ENCODE measurements at regions not wholly inside any gene's neighbourhood (a gene's known extent, or its start where the extent isn't known, plus 50 kb on each side); places are given as distances from the start of the nearest gene placed in this dataset.

GRCh38 chr20:6407163-6407562 lies 284.3 kb upstream of the FERMT1 start:
- Histone ChIP-seq H3K9me3 (no peaks in the 10 kb centered on the region), H3K4me3 (no peak overlapping the region), H3K4me1 (no peaks in the 10 kb centered on the region), H3K27ac (no peak overlapping the region), H3K36me3 (no peaks in the 10 kb centered on the region), H3K27me3 (no peaks in the 10 kb centered on the region)
- whole genome bisulfite sequencing, 2 donors = 83 to 84% methylated on average over 5 of the region's 5 CpGs
- no peak for DNase-seq
- ATAC-seq = no peak
- no peak for TF ChIP-seq CTCF (IDR thresholded peaks at IDR 0.05)
- intact Hi-C loops (cut with DNase I) = no loop called here

GRCh38 chr20:6401893-6402557 lies 279.2 kb upstream of the FERMT1 start:
- Histone ChIP-seq H3K27ac (no peak overlapping the region), H3K4me1 (no peaks in the 10 kb centered on the region), H3K36me3 (no peaks in the 10 kb centered on the region), H3K27me3 (no peaks in the 10 kb centered on the region), H3K4me3 (no peak overlapping the region), H3K9me3 (no peaks in the 10 kb centered on the region)
- intact Hi-C loops (cut with DNase I) = no loop called here
- TF ChIP-seq CTCF (IDR thresholded peaks at IDR 0.05) = no peak
- 36 to 47% methylated on average over 3 of the region's 3 CpGs for WGBS, 2 donors
- DNase-seq (no peak), ATAC-seq (no peak)

- H3K4me3 ChIP-seq = no peak overlapping the region
- H3K36me3 ChIP-seq = no peaks in the 10 kb centered on the region
- H3K9me3 ChIP-seq = no peaks in the 10 kb centered on the region
- H3K27me3 ChIP-seq = no peaks in the 10 kb centered on the region
- no peaks in the 10 kb centered on the region for H3K4me1 ChIP-seq
- no peak for TF ChIP-seq CTCF (IDR thresholded peaks at IDR 0.05)
- DNase-seq (no peak), ATAC-seq (no peak)
- intact Hi-C loops (cut with DNase I) = no loop called here
- H3K27ac ChIP-seq = no peak overlapping the region
- WGBS, 2 donors = 72 to 74% methylated on average over 2 of the region's 2 CpGs
These were observed 274.3 kb upstream of the FERMT1 start for GRCh38 chr20:6397115-6397514.

GRCh38 chr20:6395695-6396094 lies 272.9 kb upstream of the FERMT1 start:
- ATAC-seq (no peak), DNase-seq (no peak)
- Histone ChIP-seq H3K36me3 (no peaks in the 10 kb centered on the region), H3K9me3 (no peaks in the 10 kb centered on the region), H3K27ac (no peak overlapping the region), H3K4me1 (no peaks in the 10 kb centered on the region), H3K27me3 (no peaks in the 10 kb centered on the region), H3K4me3 (no peak overlapping the region)
- WGBS, 2 donors = 51 to 53% methylated on average over 2 of the region's 2 CpGs
- TF ChIP-seq CTCF (IDR thresholded peaks at IDR 0.05) = no peak
- intact Hi-C loops (cut with DNase I) = no loop called here

Data from heart right ventricle (tissue), 16 donors.